ENCODE measurements at regions not wholly inside any gene's neighbourhood (a gene's known extent, or its start where the extent isn't known, plus 50 kb on each side); places are given as distances from the start of the nearest gene placed in this dataset.

DNA sequence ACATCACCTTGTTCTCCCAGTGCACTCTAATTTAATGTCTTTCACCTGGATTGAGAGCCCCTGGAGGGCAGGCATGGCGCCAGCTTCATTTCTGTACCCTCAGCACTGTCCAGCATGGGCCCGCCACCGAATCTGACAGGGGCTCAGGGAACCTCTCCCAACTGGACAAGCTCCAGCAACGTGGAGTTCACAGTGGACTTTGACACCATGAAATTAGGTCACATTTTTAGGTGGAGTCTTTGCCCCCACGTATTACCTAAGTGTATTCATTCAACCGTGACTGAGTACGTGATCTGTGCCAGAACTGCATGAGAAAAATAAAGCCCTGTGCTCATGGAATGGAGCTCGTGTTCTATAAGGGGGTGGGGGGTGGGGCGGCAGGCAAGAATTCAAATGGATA is 94.1 kb upstream of the ATP2B2 start:
- TF ChIP-seq CTCF (IDR thresholded peaks at IDR 0.05) (no peak), POLR2A (IDR thresholded peaks at IDR 0.05) (no peak)

All from testis (tissue), 2 donors.